Ovary (tissue), 7 donors: ENCODE measurements at regions not wholly inside any gene's neighbourhood (a gene's known extent, or its start where the extent isn't known, plus 50 kb on each side); places are given as distances from the start of the nearest gene placed in this dataset.

Experiments used
- DNase-seq, 5 donors: peaks; one replicate each; pipeline ENCODE4 v3.0.0-alpha.2; 2019 to 2020
- H3K27ac ChIP-seq, 2 donors: fragments of 200-600 bp; one replicate each; pipeline versions ENCODE4 v1.5.1 to v1.8.0; 2019 to 2022
- H3K27me3 ChIP-seq: fragments of 200-600 bp; one replicate; pipeline ENCODE4 v1.8.0; 2022
- H3K36me3 ChIP-seq: fragments of 200-600 bp; sonication (generic); one replicate; pipeline ENCODE4 v1.5.1; 2019
- H3K4me1 ChIP-seq: one replicate; pipeline ENCODE4 v1.8.1; 2013; ENCODE audit warnings: mild to moderate bottlenecking, moderate library complexity; ENCODE audit not compliant: insufficient read depth
- H3K4me3 ChIP-seq: fragments of 200-600 bp; sonication (generic); one replicate; pipeline ENCODE4 v1.5.1; 2017
- H3K9me3 ChIP-seq, 2 donors: fragments of 200-600 bp in 1 of 2; sonication (generic) in 1 of 2; one replicate each; pipeline versions ENCODE4 v1.5.1 to v1.8.1; 2013 to 2019; ENCODE audit warnings: mild to moderate bottlenecking in 1 of 2, moderate library complexity in 1 of 2
- EP300 ChIP-seq: sonication (generic); formaldehyde crosslinking; IDR thresholded peaks from one replicate; pipeline ENCODE4 v1.6.1; 2017; ENCODE audit warnings: antibody characterized with exemption
- POLR2A ChIP-seq: fragments of 450-650 bp; IDR thresholded peaks from one replicate; pipeline ENCODE4 v1.6.1; 2017; ENCODE audit warnings: antibody characterized with exemption, mild to moderate bottlenecking, moderate library complexity
- WGBS, 3 donors: extraction: QIAGEN DNeasy Blood & Tissue Kit in 1 of 3; methylation state at CpG; one replicate each; pipeline versions ENCODE4 v1.1.5 to v1.1.7; 2013 to 2017; 5-methylcytosine and 5-hydroxymethylcytosine counted together
- intact Hi-C, 4 donors: fragments of 100-400 bp; cut with DNase I; formaldehyde crosslinking; loops; one replicate each; pipeline versions ENCODE4 v1.11.0 to v1.15.1; 2022 to 2023
- TF ChIP-seq, protein P1 (sequence below), 3 donors: fragments of 450-650 bp in 2 of 3; fragments of 200-600 bp in 1 of 3; IDR thresholded peaks; one replicate each; pipeline versions ENCODE4 v1.5.1 to v1.8.0; 2016 to 2022; ENCODE audit warnings: antibody characterized with exemption in 3 of 3, mild to moderate bottlenecking in 1 of 3
- donor health status: DM: no; HTN: no; CAD: no; lungs with moderate emphysema.
- donor health status: DM: no; HTN: no; CAD: no.
- donor health status: Bipolar disorder and iron deficiency.
- donor health status: DM: no; HTN: no; CAD: no.
- donor health status: DM: yes; HTN: yes; CAD: no.

DNA sequence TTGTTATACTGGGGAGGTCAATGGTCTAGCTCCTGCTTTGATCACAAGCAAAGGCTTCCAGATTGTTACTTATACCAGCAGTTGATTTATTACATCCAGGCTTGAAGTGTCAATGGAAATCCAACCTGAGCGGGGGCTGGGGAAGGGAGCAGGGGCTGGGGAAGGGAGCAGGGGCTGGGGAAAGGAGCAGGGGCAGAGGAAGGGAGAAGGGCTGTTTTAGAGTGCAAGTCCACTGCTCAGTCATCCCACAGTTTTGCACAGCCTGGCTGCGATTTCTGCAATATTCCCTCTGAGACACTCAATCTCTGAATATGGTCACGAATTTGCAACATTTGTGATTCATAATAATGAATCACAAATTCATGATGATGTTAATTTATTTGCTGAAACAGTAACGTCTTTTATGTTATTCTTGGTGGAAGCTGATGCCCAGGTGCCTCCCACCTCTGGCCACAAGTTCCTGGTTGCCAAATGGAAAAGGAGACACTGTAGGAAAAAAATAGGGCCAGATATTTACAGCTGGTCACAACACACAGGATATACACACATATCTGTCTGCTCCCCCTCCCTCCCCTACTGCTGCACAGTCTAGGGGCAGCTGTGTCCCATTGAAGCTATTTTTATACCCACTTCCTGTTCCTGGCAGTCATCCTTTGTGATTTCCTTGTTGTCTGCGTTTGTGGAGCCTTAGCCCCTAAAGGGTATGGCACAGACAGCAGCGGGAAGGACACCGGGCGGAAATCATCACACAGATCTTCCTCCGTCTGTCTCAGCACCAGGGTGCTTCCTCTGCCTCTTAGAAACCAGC is 325.1 kb downstream of the GADD45G start:
- Histone ChIP-seq H3K36me3 (no peaks in the 10 kb centered on the region), H3K9me3 (no peaks in the 10 kb centered on the region), H3K27ac (no peak overlapping the region), H3K27me3 (no peaks in the 10 kb centered on the region), H3K4me1 (peaks cover 3% of the 10 kb centered on the region), H3K4me3 (no peak overlapping the region)
- no peak for DNase-seq
- 44 to 52% (median 51%) methylated on average over 9 of the region's 9 CpGs for WGBS, 3 donors
- TF ChIP-seq, protein P1, sequence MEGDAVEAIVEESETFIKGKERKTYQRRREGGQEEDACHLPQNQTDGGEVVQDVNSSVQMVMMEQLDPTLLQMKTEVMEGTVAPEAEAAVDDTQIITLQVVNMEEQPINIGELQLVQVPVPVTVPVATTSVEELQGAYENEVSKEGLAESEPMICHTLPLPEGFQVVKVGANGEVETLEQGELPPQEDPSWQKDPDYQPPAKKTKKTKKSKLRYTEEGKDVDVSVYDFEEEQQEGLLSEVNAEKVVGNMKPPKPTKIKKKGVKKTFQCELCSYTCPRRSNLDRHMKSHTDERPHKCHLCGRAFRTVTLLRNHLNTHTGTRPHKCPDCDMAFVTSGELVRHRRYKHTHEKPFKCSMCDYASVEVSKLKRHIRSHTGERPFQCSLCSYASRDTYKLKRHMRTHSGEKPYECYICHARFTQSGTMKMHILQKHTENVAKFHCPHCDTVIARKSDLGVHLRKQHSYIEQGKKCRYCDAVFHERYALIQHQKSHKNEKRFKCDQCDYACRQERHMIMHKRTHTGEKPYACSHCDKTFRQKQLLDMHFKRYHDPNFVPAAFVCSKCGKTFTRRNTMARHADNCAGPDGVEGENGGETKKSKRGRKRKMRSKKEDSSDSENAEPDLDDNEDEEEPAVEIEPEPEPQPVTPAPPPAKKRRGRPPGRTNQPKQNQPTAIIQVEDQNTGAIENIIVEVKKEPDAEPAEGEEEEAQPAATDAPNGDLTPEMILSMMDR (IDR thresholded peaks at IDR 0.05), result no peak
- TF ChIP-seq EP300, result no peak
- no peak for TF ChIP-seq POLR2A
- intact Hi-C loops, result loop anchor here in 3 of 4 donors (10.0 kb wide), 1 partner anchor 325 kb away; the partner anchor contains the start of gene GADD45G (in 3 of the 3)

DNA sequence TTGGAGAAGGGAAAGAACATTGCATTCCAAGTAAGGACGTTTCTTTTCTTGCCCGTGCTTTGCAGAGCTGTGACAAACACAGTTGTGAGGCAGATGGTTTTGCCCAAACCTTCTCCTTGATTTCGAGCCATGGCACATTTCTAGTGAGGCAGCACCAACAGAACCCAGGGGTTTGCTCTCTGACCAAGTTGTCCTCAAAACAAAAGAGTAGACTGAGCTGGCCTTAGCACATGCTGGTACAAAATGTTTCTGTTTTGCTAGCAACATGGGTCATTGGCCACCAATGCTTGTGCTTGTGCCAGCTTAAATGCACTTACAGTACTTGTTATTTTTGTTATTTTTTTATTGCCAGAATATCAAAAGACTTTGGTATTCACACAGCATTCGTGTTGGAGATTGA is 328.8 kb downstream of the GADD45G start:
- H3K9me3 ChIP-seq, result no peaks in the 10 kb centered on the region
- intact Hi-C loops, result no loop called here
- no peaks in the 10 kb centered on the region for H3K27me3 ChIP-seq
- no peak overlapping the region for H3K4me3 ChIP-seq
- WGBS, 3 donors, result 46 to 52% (median 46%) methylated on average over 4 of the region's 4 CpGs
- H3K27ac ChIP-seq, result no peak overlapping the region
- TF ChIP-seq POLR2A (no peak), EP300 (no peak)
- TF ChIP-seq, protein P1 (IDR thresholded peaks at IDR 0.05), result no peak
- H3K4me1 ChIP-seq, result no peaks in the 10 kb centered on the region
- H3K36me3 ChIP-seq, result no peaks in the 10 kb centered on the region
- DNase-seq, result no peak

DNA sequence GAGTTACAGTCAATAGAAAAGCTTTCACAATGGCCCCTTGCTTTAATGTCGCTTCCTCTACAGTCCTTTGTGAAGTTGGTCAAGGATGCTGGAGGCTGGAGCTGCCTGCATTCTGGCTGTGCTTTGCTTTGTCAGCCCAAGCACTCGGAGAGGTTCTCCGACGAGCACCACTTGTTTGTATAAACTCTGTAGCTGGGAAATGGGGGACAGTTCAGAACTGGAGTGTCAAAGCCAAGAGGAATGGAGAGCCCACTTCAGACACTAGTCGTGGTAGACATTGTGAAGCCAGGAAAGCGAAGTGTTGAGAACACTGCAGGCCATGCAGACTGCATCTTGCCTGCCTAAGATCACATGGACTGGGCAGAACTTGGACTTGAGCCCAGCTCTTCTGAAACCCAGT is 330.3 kb downstream of the GADD45G start:
- Histone ChIP-seq H3K9me3 (no peaks in the 10 kb centered on the region), H3K27me3 (no peaks in the 10 kb centered on the region), H3K27ac (no peak overlapping the region), H3K36me3 (no peaks in the 10 kb centered on the region), H3K4me1 (peaks cover 3% of the 10 kb centered on the region), H3K4me3 (no peak overlapping the region)
- TF ChIP-seq POLR2A (no peak), EP300 (no peak)
- TF ChIP-seq, protein P1 (IDR thresholded peaks at IDR 0.05), result no peak
- intact Hi-C loops, result loop anchor here in 1 of 4 donors (5.0 kb wide), 1 partner anchor 1013 kb away; no protein-coding TSS in a partner anchor
- no peak for DNase-seq
- 92 to 95% (median 93%) methylated on average over 6 of the region's 6 CpGs for WGBS, 3 donors

DNA sequence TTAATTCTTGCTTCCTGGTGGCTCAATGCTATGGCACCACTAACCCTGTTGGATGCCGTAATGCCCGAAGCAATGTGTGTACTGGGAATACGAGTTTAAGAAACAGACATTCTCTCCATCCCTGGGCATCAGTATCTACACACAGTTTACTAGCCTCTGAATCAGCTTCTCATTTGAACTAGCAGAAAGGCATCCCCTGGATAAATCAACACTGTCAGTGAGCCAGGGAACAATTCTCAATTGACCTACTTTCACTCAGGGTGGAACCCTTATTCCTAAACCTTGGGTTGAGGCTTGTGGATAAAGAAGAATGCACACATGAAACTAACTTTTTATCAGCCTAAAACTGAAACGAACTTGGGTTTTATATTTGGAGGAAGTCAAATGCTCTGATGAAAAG is 331.0 kb downstream of the GADD45G start:
- Histone ChIP-seq H3K27me3 (no peaks in the 10 kb centered on the region), H3K4me1 (peaks cover 6% of the 10 kb centered on the region), H3K27ac (peak overlapping the region in 1 of 2 donors; percentile 12), H3K4me3 (no peak overlapping the region), H3K9me3 (no peaks in the 10 kb centered on the region), H3K36me3 (no peaks in the 10 kb centered on the region)
- TF ChIP-seq EP300, result no peak
- no peak for TF ChIP-seq POLR2A
- TF ChIP-seq, protein P1 (IDR thresholded peaks at IDR 0.05), result no peak
- WGBS, 3 donors, result 56 to 72% (median 59%) methylated on average over 4 of the region's 4 CpGs
- intact Hi-C loops, result loop anchor here in 1 of 4 donors (5.0 kb wide), 1 partner anchor 1014 kb away; no protein-coding TSS in a partner anchor
- DNase-seq, result no peak
